Chondrocyte (in vitro differentiated cells): ENCODE measurements at regions not wholly inside any gene's neighbourhood (a gene's known extent, or its start where the extent isn't known, plus 50 kb on each side); places are given as distances from the start of the nearest gene placed in this dataset.

Experiments
- DNase-seq: peaks from one replicate; pipeline ENCODE4 v3.0.0; 2021; ENCODE audit warnings: mixed read lengths, low spot score
- H3K27ac Mint-ChIP-seq: one replicate; pipeline ENCODE4 v1.8.0; 2021; ENCODE audit warnings: mild to moderate bottlenecking, moderate library complexity, mixed read lengths; ENCODE audit not compliant: unreplicated experiment
- H3K27me3 Mint-ChIP-seq: 2 replicates; pipeline ENCODE4 v1.8.0; 2021; ENCODE audit warnings: low read depth, mixed read lengths
- H3K36me3 Mint-ChIP-seq: 2 replicates; pipeline ENCODE4 v1.8.0; 2021; ENCODE audit warnings: low read depth, mixed read lengths
- H3K4me1 Mint-ChIP-seq: 2 replicates; pipeline ENCODE4 v1.8.0; 2021; ENCODE audit warnings: low read depth, mild to moderate bottlenecking, mixed read lengths
- H3K4me3 Mint-ChIP-seq: one replicate; pipeline ENCODE4 v1.8.0; 2021; ENCODE audit warnings: mild to moderate bottlenecking, moderate library complexity, mixed read lengths; ENCODE audit not compliant: unreplicated experiment
- H3K9me3 Mint-ChIP-seq: 2 replicates; pipeline ENCODE4 v1.8.0; 2021; ENCODE audit warnings: low read depth, mixed read lengths
- TF ChIP-seq, protein P1 (sequence below): fragments of 200-600 bp; sonication (generic); IDR thresholded peaks from 2 replicates; pipeline ENCODE4 v1.5.0; 2021; ENCODE audit warnings: antibody characterized with exemption, mild to moderate bottlenecking, moderate library complexity

DNA sequence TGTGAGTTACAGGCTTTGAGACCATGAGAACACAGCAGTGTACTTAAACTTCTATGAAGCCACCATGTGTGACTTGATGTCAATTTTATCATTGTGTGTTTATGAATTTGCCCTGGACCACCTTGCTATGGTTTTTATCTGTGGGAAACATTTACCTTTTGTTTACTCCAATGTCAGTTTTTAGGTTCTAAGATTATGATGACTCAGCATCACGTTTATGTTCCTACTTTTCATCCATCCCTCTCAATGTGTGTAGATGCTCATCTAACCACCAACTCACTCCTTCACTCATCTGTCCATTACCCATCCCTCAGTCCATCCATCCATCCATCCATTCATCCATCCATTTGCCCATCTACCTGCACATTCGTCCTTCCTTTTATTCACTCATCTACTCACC lies 338.8 kb downstream of the MIAT start:
- Mint-ChIP-seq H3K36me3 (no peaks in the 10 kb centered on the region), H3K4me3 (no peak overlapping the region), H3K4me1 (no peaks in the 10 kb centered on the region), H3K9me3 (no peaks in the 10 kb centered on the region), H3K27ac (no peak overlapping the region), H3K27me3 (no peaks in the 10 kb centered on the region)
- DNase-seq = no peak
- TF ChIP-seq, protein P1, sequence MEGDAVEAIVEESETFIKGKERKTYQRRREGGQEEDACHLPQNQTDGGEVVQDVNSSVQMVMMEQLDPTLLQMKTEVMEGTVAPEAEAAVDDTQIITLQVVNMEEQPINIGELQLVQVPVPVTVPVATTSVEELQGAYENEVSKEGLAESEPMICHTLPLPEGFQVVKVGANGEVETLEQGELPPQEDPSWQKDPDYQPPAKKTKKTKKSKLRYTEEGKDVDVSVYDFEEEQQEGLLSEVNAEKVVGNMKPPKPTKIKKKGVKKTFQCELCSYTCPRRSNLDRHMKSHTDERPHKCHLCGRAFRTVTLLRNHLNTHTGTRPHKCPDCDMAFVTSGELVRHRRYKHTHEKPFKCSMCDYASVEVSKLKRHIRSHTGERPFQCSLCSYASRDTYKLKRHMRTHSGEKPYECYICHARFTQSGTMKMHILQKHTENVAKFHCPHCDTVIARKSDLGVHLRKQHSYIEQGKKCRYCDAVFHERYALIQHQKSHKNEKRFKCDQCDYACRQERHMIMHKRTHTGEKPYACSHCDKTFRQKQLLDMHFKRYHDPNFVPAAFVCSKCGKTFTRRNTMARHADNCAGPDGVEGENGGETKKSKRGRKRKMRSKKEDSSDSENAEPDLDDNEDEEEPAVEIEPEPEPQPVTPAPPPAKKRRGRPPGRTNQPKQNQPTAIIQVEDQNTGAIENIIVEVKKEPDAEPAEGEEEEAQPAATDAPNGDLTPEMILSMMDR = no peak

DNA sequence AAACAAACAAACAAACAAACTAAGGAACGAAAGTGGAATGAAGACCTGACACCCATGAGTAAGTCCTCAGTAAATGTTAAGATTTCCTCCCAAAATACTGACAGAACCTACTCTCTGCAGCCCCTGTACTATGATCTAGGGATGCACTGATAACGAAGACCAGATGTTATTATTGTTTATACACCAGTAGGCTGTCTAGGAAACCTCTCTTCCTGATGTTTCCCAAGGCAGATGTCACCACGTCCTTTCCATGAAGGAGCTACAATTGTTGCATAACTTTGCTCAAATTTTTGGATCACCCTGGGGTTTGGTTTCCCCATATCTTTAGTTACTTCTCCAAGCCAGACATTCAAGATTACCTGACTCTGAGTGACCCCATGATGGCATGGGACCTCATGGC lies 340.7 kb downstream of the MIAT start:
- no peaks in the 10 kb centered on the region for H3K27me3 Mint-ChIP-seq
- H3K9me3 Mint-ChIP-seq = no peaks in the 10 kb centered on the region
- DNase-seq = no peak
- TF ChIP-seq, protein P1 = no peak
- no peaks in the 10 kb centered on the region for H3K36me3 Mint-ChIP-seq
- no peak overlapping the region for H3K4me3 Mint-ChIP-seq
- H3K27ac Mint-ChIP-seq = no peak overlapping the region
- H3K4me1 Mint-ChIP-seq = no peaks in the 10 kb centered on the region

DNA sequence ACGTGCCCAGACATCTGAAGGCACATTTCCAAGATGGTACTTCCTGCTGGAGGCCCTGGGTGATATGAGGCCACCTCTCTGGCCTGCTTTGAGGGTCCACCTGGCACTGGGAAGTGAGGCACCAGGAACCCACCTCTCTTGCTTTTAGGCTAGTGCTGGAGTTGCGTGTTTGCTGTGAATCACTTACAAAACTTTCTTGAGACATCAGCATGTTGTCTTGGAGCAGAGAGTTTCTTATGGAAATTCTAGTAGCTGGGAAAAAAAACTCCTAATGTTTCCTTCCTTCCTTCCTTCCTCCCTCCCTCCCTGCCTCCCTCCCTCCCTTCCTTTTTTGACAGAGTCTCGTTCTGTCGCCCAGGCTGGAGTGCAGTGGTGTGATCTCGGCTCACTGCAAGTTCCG lies 341.3 kb downstream of the MIAT start:
- Mint-ChIP-seq H3K27me3 (no peaks in the 10 kb centered on the region), H3K4me1 (no peaks in the 10 kb centered on the region), H3K4me3 (no peak overlapping the region), H3K36me3 (no peaks in the 10 kb centered on the region), H3K9me3 (no peaks in the 10 kb centered on the region), H3K27ac (no peak overlapping the region)
- DNase-seq = no peak
- TF ChIP-seq, protein P1 = no peak

DNA sequence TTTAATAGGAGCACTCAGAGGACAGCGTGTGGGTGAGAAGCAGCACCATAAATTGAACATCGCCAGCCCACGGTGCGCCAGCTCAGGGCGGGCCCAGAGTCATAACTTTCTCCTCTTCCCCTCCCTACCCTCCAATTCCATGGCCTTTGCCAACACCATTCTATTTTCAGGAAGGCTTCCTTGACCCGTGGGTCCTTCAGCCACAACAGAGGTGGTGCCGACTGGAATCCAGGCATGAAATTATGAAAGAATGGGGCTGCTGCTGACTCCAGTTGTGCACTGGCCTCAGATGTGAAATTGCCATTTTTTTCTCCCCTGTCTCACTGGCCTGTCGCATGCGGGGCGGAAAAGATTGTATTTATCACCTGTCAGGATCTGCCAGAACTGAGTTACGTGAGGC lies 345.9 kb downstream of the MIAT start:
- Mint-ChIP-seq H3K36me3 (no peaks in the 10 kb centered on the region), H3K4me1 (no peaks in the 10 kb centered on the region), H3K27ac (no peak overlapping the region), H3K4me3 (no peak overlapping the region), H3K27me3 (no peaks in the 10 kb centered on the region), H3K9me3 (no peaks in the 10 kb centered on the region)
- DNase-seq = no peak
- TF ChIP-seq, protein P1 = no peak

DNA sequence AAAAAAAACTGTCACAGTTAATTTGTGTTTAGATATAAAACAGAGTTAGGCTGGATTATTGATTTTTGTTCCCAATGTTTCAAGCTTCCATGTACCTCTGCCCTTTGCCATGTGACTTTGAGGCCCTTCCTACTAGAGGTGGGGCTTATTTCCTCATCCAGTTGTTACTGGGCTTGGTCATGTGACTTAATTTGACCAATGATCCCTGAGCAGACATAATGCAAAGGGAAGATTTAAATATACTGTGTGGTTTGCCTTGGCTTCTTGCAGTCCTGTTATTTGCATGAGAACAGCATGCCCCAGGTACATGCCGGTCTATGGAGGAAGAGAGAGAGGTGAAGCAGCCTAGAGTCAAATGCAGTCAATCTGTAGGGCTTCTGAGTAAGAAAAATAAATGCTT lies 347.0 kb downstream of the MIAT start:
- Mint-ChIP-seq H3K36me3 (no peaks in the 10 kb centered on the region), H3K4me3 (no peak overlapping the region), H3K4me1 (no peaks in the 10 kb centered on the region), H3K27ac (no peak overlapping the region), H3K27me3 (no peaks in the 10 kb centered on the region), H3K9me3 (no peaks in the 10 kb centered on the region)
- TF ChIP-seq, protein P1 = no peak
- DNase-seq = no peak
